CD4-positive, alpha-beta T cell (primary cell): ENCODE measurements at regions not wholly inside any gene's neighbourhood (a gene's known extent, or its start where the extent isn't known, plus 50 kb on each side); places are given as distances from the start of the nearest gene placed in this dataset.

Source experiments
- ATAC-seq: fragments of 200-7000 bp; cut with Tn5 transposase; one replicate; pipeline ENCODE4 v1.10.0; 2022; ENCODE audit warnings: mild to moderate bottlenecking; ENCODE audit not compliant: poor library complexity
- CTCF ChIA-PET: fragments of 350-600 bp; sonication (Branson Sonifier 250); formaldehyde crosslinking; loops from one replicate; lab custom pipeline; 2021; ENCODE audit warnings: antibody characterized with exemption, inconsistent platforms; lab: Charles Lee
- POLR2A ChIA-PET: fragments of 350-600 bp; sonication (Branson Sonifier 250); formaldehyde crosslinking; loops from one replicate; lab custom pipeline; 2021; ENCODE audit warnings: antibody characterized with exemption, inconsistent platforms; lab: Charles Lee
- DNase-seq, 14 experiments: peaks; one replicate each; pipeline ENCODE4 v3.0.0-alpha.2; 2013 to 2020; ENCODE audit warnings: mixed read lengths in 2 of 14
- H3K27ac ChIP-seq, 2 donors: one replicate each; pipeline versions ENCODE4 v1.5.1 to v1.7.0; 2013; ENCODE audit warnings: low read length in 2 of 2, low read depth in 1 of 2, mild to moderate bottlenecking in 1 of 2
- H3K27me3 ChIP-seq, 2 experiments: 1 replicate in 1 of 2; 2 replicates in 1 of 2; pipeline versions ENCODE4 v1.6.1 to v1.7.0; 2013; ENCODE audit warnings: low read length in 2 of 2, control low read depth in 1 of 2, mild to moderate bottlenecking in 1 of 2, moderate library complexity in 1 of 2; ENCODE audit not compliant: insufficient read depth in 2 of 2, control insufficient read depth in 1 of 2
- H3K36me3 ChIP-seq: one replicate; pipeline ENCODE4 v1.6.1; 2013; ENCODE audit warnings: low read length, control low read depth; ENCODE audit not compliant: insufficient read depth
- H3K4me1 ChIP-seq: one replicate; pipeline ENCODE4 v1.6.1; 2013; ENCODE audit warnings: low read length, control low read depth; ENCODE audit not compliant: insufficient read depth
- H3K4me3 ChIP-seq: one replicate; pipeline ENCODE4 v1.5.1; 2013; ENCODE audit warnings: mild to moderate bottlenecking, low read length, moderate library complexity
- H3K9me3 ChIP-seq, 2 experiments: 1 replicate in 1 of 2; 2 replicates in 1 of 2; pipeline versions ENCODE4 v1.6.1 to v1.7.0; 2013; ENCODE audit warnings: low read length in 2 of 2, mild to moderate bottlenecking in 2 of 2, control low read depth in 1 of 2, moderate library complexity in 1 of 2; ENCODE audit not compliant: control insufficient read depth in 1 of 2, insufficient read depth in 1 of 2
- H3K27ac Mint-ChIP-seq: one replicate; pipeline ENCODE4 v1.8.0; 2020; ENCODE audit warnings: mixed read lengths
- H3K27me3 Mint-ChIP-seq: one replicate; pipeline ENCODE4 v1.8.0; 2021; ENCODE audit warnings: mixed read lengths
- H3K36me3 Mint-ChIP-seq: one replicate; pipeline ENCODE4 v1.8.0; 2021; ENCODE audit warnings: low read depth, mixed read lengths
- H3K4me1 Mint-ChIP-seq: one replicate; pipeline ENCODE4 v1.8.0; 2021; ENCODE audit warnings: low read depth, mixed read lengths
- H3K4me3 Mint-ChIP-seq: one replicate; pipeline ENCODE4 v1.8.0; 2020; ENCODE audit warnings: mild to moderate bottlenecking, mixed read lengths
- H3K9me3 Mint-ChIP-seq: one replicate; pipeline ENCODE4 v1.8.0; 2020; ENCODE audit warnings: mixed read lengths
- intact Hi-C, 2 experiments: fragments of 100-400 bp; cut with DNase I in 1 of 2; cut with micrococcal nuclease in 1 of 2; formaldehyde crosslinking; loops; one replicate each; pipeline versions ENCODE4 v1.15.1 to v1.9.0; 2023 to 2025; cut with DNase I, micrococcal nuclease
- TF ChIP-seq, protein P1 (sequence below): fragments of 200-600 bp; IDR thresholded peaks from one replicate; pipeline ENCODE4 v1.8.0; 2022; ENCODE audit warnings: antibody characterized with exemption, mild to moderate bottlenecking

DNA sequence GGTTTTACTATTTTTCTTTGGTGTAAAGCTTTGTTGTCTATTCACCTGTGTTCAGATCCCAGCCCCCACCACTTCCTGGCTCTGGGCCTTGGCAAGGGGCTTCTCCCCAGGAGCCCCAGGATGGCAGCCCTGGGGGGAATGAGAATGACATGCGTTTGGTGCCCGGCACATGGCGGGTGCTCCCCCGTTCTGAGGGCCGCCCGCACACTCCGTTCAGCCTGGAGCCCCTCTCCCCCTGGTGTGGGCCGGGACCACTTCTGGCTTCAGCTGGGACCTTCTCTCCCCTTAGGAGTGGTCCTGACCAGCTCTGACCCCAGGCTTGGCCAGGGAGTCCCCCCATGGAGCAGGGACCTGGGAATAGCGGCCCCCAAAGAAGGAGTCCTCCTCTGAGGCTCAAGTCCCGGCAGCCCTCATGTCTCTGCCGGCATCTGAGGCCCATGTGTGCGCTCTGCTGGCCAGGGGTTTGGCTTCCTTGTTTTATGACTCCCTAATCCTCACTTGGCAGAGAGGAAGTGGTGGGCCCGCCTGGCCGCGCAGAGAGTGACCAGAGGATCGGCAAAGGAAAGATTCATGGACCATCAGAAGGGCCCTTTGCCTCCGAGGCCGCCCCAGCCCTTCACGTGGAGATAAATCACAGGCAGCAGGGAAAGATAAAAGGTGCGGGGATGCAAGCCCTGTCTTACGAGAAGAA lies 57.0 kb upstream of the LMX1B start:
- Mint-ChIP-seq H3K4me1 (no peaks in the 10 kb centered on the region), H3K36me3 (no peaks in the 10 kb centered on the region), H3K4me3 (no peak overlapping the region), H3K9me3 (no peaks in the 10 kb centered on the region), H3K27ac (no peak overlapping the region), H3K27me3 (peaks cover 31% of the 10 kb centered on the region)
- Histone ChIP-seq H3K9me3 (peaks cover 0 to 14% of the 10 kb centered on the region in 2 experiments), H3K36me3 (no peaks in the 10 kb centered on the region), H3K27me3 (peaks cover 7 to 9% of the 10 kb centered on the region in 2 experiments), H3K4me3 (no peak overlapping the region), H3K27ac (no peak overlapping the region), H3K4me1 (no peaks in the 10 kb centered on the region)
- ChIA-PET POLR2A (interaction anchor here (0.9 to 1.2 kb wide), 2 partner anchors 42 to 57 kb away, joined by 3 to 5 read pairs; no protein-coding TSS in a partner anchor), CTCF (interaction anchor here (2.2 to 2.6 kb wide), 2 partner anchors 56 to 58 kb away, joined by 20 to 32 read pairs; no protein-coding TSS in a partner anchor)
- TF ChIP-seq, protein P1, sequence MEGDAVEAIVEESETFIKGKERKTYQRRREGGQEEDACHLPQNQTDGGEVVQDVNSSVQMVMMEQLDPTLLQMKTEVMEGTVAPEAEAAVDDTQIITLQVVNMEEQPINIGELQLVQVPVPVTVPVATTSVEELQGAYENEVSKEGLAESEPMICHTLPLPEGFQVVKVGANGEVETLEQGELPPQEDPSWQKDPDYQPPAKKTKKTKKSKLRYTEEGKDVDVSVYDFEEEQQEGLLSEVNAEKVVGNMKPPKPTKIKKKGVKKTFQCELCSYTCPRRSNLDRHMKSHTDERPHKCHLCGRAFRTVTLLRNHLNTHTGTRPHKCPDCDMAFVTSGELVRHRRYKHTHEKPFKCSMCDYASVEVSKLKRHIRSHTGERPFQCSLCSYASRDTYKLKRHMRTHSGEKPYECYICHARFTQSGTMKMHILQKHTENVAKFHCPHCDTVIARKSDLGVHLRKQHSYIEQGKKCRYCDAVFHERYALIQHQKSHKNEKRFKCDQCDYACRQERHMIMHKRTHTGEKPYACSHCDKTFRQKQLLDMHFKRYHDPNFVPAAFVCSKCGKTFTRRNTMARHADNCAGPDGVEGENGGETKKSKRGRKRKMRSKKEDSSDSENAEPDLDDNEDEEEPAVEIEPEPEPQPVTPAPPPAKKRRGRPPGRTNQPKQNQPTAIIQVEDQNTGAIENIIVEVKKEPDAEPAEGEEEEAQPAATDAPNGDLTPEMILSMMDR, result no peak
- intact Hi-C loops, result no loop called here
- ATAC-seq, result no peak
- no peak for DNase-seq

DNA sequence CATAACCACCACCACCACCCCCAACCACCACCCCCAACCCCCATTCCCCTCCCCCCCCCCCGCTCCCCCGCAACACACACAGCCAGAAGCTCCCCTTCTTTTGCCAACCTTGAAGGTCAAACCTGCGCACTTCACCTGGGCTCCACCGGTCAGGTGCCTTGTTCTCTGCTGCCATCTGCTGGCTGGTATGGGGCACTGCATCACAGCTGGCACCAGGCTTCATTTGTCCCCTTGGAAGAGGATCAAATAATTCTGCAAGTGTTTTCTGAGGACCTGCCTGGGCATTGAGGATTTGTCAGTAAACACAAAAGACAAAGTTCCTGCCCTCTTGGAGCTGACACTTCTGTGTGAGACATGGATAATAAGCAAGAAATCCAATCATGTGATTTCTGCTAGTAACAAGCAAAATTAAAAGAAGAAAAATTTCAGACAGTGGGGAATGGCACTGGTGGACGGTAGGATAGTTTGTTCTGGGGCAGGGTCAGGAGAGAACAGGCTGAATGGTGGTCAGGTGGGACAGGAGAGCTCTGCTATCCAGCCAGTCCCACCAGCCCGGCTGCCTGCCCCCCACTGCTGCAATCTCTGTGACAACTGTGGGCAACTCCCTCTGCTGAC lies 55.6 kb upstream of the LMX1B start:
- H3K9me3 ChIP-seq, result peaks cover 0 to 14% of the 10 kb centered on the region in 2 experiments
- ATAC-seq (peak; percentile 58), DNase-seq (peak; percentile 29 to 83 (median 60))
- no peaks in the 10 kb centered on the region for H3K36me3 ChIP-seq
- no peak overlapping the region for H3K27ac ChIP-seq
- H3K4me1 Mint-ChIP-seq, result no peaks in the 10 kb centered on the region
- intact Hi-C loops, result loop anchor here (1.0 to 2.0 kb wide), 3 partner anchors 57 to 1149 kb away; no protein-coding TSS in a partner anchor
- TF ChIP-seq, protein P1, result peak; percentile 84
- POLR2A ChIA-PET, result interaction anchor here (1.0 to 1.3 kb wide), 4 partner anchors 41 to 57 kb away, joined by 3 to 5 read pairs (median 4); no protein-coding TSS in a partner anchor
- CTCF ChIA-PET, result interaction anchor here (0.6 to 2.6 kb wide), 15 partner anchors 8 to 1150 kb away, joined by 3 to 32 read pairs (median 4); no protein-coding TSS in a partner anchor
- no peak overlapping the region for H3K4me3 ChIP-seq
- H3K27ac Mint-ChIP-seq, result no peak overlapping the region
- H3K9me3 Mint-ChIP-seq, result no peaks in the 10 kb centered on the region
- no peaks in the 10 kb centered on the region for H3K4me1 ChIP-seq
- peaks cover 38% of the 10 kb centered on the region for H3K27me3 Mint-ChIP-seq
- peaks cover 16 to 21% of the 10 kb centered on the region in 2 experiments for H3K27me3 ChIP-seq
- H3K36me3 Mint-ChIP-seq, result no peaks in the 10 kb centered on the region
- H3K4me3 Mint-ChIP-seq, result no peak overlapping the region

DNA sequence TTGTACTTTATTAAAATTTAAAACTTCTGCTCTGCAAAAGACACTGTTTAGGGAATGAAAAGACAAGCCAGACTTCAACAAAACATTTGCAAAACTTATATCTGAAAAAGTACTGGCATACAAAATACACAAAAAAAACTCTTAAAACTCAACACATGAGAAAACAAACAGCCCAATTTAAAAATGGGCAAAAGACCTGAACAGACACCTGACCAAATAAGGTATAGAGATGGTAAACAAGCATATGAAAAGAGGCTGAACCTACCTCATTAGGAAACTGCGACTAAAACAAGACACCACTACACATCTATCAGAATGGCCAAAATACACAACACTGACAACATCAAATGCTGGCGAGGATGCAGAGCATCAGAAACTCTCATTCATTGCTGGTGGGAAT lies 54.4 kb upstream of the LMX1B start:
- no peak for ATAC-seq
- POLR2A ChIA-PET, result no interaction called here
- Histone ChIP-seq H3K9me3 (peaks cover 0 to 14% of the 10 kb centered on the region in 2 experiments), H3K27me3 (peaks cover 16 to 29% of the 10 kb centered on the region in 2 experiments), H3K27ac (no peak overlapping the region), H3K4me3 (no peak overlapping the region), H3K4me1 (no peaks in the 10 kb centered on the region), H3K36me3 (no peaks in the 10 kb centered on the region)
- Mint-ChIP-seq H3K27ac (no peak overlapping the region), H3K4me3 (no peak overlapping the region), H3K9me3 (no peaks in the 10 kb centered on the region), H3K36me3 (no peaks in the 10 kb centered on the region), H3K4me1 (no peaks in the 10 kb centered on the region), H3K27me3 (peaks cover 43% of the 10 kb centered on the region)
- intact Hi-C loops, result loop anchor here in 1 of 2 experiments (2.0 kb wide), 1 partner anchor 1150 kb away; no protein-coding TSS in a partner anchor
- CTCF ChIA-PET, result interaction anchor here (0.9 to 2.6 kb wide), 3 partner anchors 58 to 60 kb away, joined by 4 to 20 read pairs (median 5); no protein-coding TSS in a partner anchor
- DNase-seq, result no peak
- TF ChIP-seq, protein P1, result no peak
